Mucosa of descending colon (tissue), 3 donors: ENCODE measurements at regions not wholly inside any gene's neighbourhood (a gene's known extent, or its start where the extent isn't known, plus 50 kb on each side); places are given as distances from the start of the nearest gene placed in this dataset.

Source experiments
- ATAC-seq: fragments of 200-7000 bp; cut with Tn5 transposase; one replicate; pipeline ENCODE4 v1.9.1; 2020; ENCODE audit warnings: mild to moderate bottlenecking, moderate library complexity
- DNase-seq, 3 donors: peaks; one replicate each; pipeline ENCODE4 v3.0.0-alpha.2; 2020
- H3K36me3 ChIP-seq: fragments of 200-600 bp; one replicate; pipeline ENCODE4 v1.8.0; 2021; ENCODE audit warnings: low read depth, mild to moderate bottlenecking
- H3K4me1 ChIP-seq: fragments of 200-600 bp; one replicate; pipeline ENCODE4 v1.8.0; 2021; ENCODE audit warnings: low read depth, mild to moderate bottlenecking
- H3K4me3 ChIP-seq: fragments of 200-600 bp; one replicate; pipeline ENCODE4 v1.8.0; 2021; ENCODE audit warnings: mild to moderate bottlenecking
- H3K9me3 ChIP-seq: fragments of 200-600 bp; one replicate; pipeline ENCODE4 v1.8.0; 2021; ENCODE audit warnings: mild to moderate bottlenecking
- intact Hi-C, 2 donors: fragments of 100-400 bp; cut with DNase I in 1 of 2; cut with micrococcal nuclease in 1 of 2; formaldehyde crosslinking; loops; one replicate each; pipeline versions ENCODE4 v1.11.0 to v1.11.1; 2022; cut with DNase I, micrococcal nuclease
- TF ChIP-seq, protein P1 (sequence below): fragments of 200-600 bp; IDR thresholded peaks from one replicate; pipeline ENCODE4 v1.8.0; 2022; ENCODE audit warnings: antibody characterized with exemption, mild to moderate bottlenecking
- donor health status: DM: no; HTN: no; CAD: no; lungs with moderate emphysema.
- donor health status: DM: no; HTN: no; CAD: no.
- donor health status: DM: no; HTN: yes; CAD: no.

DNA sequence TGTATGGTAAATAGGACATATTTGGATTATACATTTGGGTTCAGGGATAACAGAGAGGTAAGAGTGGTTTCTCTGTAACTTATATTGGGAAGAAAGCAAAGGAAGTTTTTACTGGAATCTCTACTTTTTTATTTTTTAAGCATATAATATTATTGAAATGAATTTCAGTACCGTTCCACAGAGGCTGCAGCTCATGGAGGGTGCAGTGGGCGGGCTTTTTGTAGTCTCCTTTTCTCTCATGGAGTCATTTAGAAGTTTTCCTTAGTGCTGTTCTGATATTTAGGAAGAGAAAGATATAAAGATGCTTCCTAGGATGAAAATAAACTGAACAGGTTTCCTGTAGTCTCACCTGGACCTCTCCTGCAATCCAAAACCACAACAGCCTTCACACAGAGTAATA lies 1153.3 kb upstream of the TMEFF2 start:
- no peaks in the 10 kb centered on the region for H3K9me3 ChIP-seq
- no peaks in the 10 kb centered on the region for H3K4me1 ChIP-seq
- no peaks in the 10 kb centered on the region for H3K36me3 ChIP-seq
- intact Hi-C loops = no loop called here
- DNase-seq (no peak), ATAC-seq (no peak)
- TF ChIP-seq, protein P1, sequence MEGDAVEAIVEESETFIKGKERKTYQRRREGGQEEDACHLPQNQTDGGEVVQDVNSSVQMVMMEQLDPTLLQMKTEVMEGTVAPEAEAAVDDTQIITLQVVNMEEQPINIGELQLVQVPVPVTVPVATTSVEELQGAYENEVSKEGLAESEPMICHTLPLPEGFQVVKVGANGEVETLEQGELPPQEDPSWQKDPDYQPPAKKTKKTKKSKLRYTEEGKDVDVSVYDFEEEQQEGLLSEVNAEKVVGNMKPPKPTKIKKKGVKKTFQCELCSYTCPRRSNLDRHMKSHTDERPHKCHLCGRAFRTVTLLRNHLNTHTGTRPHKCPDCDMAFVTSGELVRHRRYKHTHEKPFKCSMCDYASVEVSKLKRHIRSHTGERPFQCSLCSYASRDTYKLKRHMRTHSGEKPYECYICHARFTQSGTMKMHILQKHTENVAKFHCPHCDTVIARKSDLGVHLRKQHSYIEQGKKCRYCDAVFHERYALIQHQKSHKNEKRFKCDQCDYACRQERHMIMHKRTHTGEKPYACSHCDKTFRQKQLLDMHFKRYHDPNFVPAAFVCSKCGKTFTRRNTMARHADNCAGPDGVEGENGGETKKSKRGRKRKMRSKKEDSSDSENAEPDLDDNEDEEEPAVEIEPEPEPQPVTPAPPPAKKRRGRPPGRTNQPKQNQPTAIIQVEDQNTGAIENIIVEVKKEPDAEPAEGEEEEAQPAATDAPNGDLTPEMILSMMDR = no peak
- no peak overlapping the region for H3K4me3 ChIP-seq

DNA sequence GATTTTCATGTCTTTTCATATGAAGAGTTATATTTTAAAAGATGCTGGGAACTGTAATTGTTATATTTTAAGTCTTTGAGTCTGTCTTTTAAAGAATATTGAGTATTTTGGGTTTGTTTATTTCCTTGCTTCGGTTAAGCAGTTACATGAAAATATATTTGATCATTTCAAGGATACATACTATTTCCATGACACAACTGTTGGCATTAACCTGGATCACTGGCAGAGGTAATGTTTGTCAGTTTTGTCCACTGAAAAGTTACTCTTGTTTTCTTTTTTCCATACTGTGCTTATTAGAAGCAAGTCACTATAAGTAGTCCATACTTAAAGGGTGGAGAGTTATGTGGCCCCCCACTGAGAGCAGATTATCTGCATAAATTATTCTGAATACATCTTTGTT lies 1142.0 kb upstream of the TMEFF2 start:
- no peak overlapping the region for H3K4me3 ChIP-seq
- H3K9me3 ChIP-seq = no peaks in the 10 kb centered on the region
- TF ChIP-seq, protein P1 = no peak
- intact Hi-C loops = no loop called here
- H3K36me3 ChIP-seq = no peaks in the 10 kb centered on the region
- no peaks in the 10 kb centered on the region for H3K4me1 ChIP-seq
- ATAC-seq = no peak
- no peak for DNase-seq

DNA sequence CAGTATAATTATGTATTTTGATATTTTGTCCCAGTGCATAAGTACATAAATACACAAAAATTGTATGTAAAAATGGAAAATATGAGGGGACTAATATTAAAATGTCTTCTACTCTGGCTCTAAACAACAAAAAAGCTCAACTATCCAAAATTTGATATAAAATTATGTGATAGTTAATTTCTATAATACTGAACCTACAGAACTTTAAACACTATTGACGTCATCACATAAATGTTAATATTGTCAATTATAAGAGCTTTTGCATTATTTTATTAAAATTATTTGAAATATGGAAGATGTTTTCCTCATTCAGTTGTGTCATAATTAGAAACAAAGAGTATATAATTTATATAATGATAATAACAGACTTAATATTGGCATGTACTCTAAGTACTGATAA lies 1139.7 kb upstream of the TMEFF2 start:
- Histone ChIP-seq H3K4me1 (no peaks in the 10 kb centered on the region), H3K4me3 (no peak overlapping the region), H3K9me3 (no peaks in the 10 kb centered on the region), H3K36me3 (no peaks in the 10 kb centered on the region)
- intact Hi-C loops = no loop called here
- ATAC-seq = no peak
- TF ChIP-seq, protein P1 = no peak
- DNase-seq = no peak

DNA sequence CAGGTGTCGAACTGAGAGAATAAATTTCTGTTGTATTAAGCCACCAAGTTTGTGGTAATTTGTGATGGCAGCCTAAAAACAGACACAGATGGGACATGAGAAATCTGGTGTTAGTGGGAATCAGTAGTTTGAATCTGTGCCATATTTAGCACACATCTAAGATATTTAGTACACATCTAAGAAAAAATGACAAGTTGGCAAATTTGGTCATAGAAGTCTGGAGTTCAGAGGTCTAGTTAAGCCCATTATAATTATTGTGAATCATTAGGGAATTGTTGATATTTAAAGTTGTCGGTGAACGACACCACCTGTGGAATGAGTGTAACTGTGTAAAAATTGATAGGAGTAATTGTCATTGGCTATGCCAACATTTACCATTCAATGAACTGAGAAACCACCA lies 1138.8 kb upstream of the TMEFF2 start:
- no peak overlapping the region for H3K4me3 ChIP-seq
- no peaks in the 10 kb centered on the region for H3K36me3 ChIP-seq
- H3K4me1 ChIP-seq = no peaks in the 10 kb centered on the region
- intact Hi-C loops = no loop called here
- DNase-seq (no peak), ATAC-seq (no peak)
- H3K9me3 ChIP-seq = no peaks in the 10 kb centered on the region
- TF ChIP-seq, protein P1 = no peak

DNA sequence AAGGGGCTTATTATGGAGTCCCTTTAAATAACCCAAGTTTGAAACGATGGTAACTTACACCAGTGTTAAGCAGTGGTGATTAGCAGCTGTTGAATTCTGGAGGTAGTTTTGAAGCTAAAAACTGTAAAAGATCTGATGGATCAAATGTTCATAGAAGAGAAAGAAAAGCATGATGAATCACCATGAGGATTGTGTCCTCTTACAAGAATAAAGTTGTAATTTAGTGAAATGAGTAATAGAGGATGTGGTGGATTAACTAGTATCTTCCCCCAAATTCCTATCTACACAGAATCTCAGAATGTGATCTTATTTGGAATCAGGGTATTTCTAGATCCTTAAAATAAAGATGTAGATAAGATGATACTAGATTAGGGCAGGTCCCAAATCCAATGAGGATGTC lies 1138.2 kb upstream of the TMEFF2 start:
- H3K4me1 ChIP-seq = no peaks in the 10 kb centered on the region
- no peak for ATAC-seq
- no peaks in the 10 kb centered on the region for H3K36me3 ChIP-seq
- TF ChIP-seq, protein P1 = no peak
- no peak for DNase-seq
- no peak overlapping the region for H3K4me3 ChIP-seq
- H3K9me3 ChIP-seq = no peaks in the 10 kb centered on the region
- intact Hi-C loops = no loop called here

DNA sequence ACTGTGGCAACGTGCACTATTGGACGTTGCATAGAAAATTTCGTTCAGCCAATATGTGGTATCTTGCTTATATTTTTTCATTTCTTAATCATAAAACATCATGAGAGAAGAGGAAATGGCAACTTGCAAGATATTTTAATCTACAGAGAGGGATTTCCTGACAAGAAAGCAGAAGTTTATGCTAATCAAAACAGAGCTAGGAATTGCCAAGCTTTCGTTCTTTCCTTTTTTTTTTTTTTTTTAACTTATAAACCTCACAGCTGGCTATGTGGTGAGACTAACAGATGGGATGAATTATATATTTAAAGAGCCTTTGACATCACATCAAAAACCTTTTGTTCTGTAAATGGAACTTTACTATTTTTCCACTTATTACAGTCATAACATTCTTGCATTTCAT lies 1136.9 kb upstream of the TMEFF2 start:
- H3K36me3 ChIP-seq = no peaks in the 10 kb centered on the region
- intact Hi-C loops = no loop called here
- TF ChIP-seq, protein P1 = no peak
- DNase-seq (no peak), ATAC-seq (no peak)
- H3K4me1 ChIP-seq = no peaks in the 10 kb centered on the region
- no peak overlapping the region for H3K4me3 ChIP-seq
- no peaks in the 10 kb centered on the region for H3K9me3 ChIP-seq
